GM21381 (cell line): ENCODE measurements at regions not wholly inside any gene's neighbourhood (a gene's known extent, or its start where the extent isn't known, plus 50 kb on each side); places are given as distances from the start of the nearest gene placed in this dataset.
"Not testable (repeated sequence)": the region's sequence is repeated elsewhere in the genome, so short reads cannot be mapped to it uniquely, and the experiment has no call there.

ENCODE experiments used
- ATAC-seq: cut with Tn5 transposase; IDR thresholded peaks from one replicate; pipeline ENCODE4 v1.9.1; 2021; ENCODE audit warnings: mild to moderate bottlenecking, moderate library complexity; ENCODE audit not compliant: unreplicated experiment

DNA sequence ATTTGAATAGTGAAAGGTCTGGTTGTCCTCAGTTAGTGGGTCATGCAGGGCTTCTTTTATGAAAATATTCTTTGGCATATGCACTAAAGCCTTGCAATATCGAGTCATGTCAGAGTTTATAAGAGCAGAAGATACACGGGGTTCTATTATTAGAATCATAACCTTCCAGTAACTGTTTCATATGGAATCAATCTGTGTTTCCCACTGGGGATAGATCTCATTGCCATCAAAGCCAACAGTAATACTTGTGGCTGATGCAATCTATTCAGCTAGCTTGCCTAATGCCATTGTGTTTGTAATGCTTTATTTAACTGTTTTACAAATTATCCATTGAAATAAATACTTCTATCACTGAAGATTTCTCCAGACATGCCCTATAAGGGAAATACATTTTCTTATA is 746.9 kb upstream of the PCDH9 start:
- no peak for ATAC-seq

DNA sequence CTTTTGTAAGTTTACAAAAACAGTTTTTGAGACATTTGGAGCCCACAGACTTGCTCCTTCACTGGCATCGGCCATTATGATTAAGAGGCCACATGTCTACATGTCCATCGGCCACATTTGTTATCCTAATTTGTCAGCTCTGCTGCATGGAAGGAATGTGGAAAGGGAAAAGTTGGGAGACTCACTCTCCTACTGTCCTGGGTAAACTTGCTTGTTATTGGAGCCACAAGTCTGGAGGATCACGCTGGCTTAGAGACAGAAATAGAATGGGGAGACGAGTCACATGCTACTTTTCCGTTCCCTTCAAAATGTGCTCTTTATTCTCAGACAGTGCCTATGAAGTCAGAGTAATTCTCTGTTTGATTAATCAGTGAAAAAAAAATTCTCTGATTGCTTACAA is 741.2 kb upstream of the PCDH9 start:
- no peak for ATAC-seq

- ATAC-seq, result no peak
Measured at GRCh38 chr13:67967031-67967430, 736.9 kb upstream of the PCDH9 start.

- ATAC-seq, result no peak
Measured at GRCh38 chr13:67966065-67966464, 735.9 kb upstream of the PCDH9 start.

DNA sequence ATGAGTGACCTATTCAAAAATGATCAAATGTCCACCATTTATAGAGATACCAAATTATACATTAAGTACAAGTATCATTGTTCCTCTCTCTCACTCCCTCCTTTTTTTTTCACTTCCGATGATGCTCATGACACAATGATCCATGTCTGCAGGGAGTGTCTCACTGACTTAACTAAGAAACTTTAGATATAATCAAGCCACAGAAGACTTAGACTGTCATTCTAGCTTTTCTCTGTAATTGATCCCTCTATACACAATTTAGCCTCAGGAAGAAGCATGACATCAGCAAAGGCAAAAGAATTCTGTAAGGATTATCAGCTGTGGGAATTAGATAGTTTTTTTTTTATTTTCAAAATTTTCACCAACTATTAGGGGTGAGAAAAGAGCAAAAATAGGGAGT is 734.9 kb upstream of the PCDH9 start:
- no peak for ATAC-seq

GRCh38 chr13:67964091-67964490 is 734.0 kb upstream of the PCDH9 start:
- ATAC-seq, result no peak

DNA sequence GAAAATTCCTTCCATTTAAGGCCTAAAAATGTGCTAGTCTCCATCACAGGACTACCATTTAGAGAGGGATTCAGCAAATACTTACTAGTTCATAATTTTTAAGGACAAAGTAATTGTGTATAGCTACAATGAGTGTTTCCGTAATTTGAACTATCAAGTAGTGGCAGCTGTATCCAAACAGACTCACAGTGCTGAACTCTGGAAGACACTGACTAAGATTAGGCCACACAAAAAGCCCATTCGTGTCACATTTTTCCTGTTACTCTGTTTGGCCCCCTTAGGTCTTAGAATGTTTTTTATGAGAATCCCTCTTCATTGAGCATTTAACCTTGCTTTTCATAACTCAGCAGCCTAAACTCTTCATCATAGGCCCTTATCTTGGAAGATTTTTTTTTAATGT is 731.2 kb upstream of the PCDH9 start:
- ATAC-seq, result no peak

GRCh38 chr13:67951431-67951830 is 721.3 kb upstream of the PCDH9 start:
- ATAC-seq, result no peak

DNA sequence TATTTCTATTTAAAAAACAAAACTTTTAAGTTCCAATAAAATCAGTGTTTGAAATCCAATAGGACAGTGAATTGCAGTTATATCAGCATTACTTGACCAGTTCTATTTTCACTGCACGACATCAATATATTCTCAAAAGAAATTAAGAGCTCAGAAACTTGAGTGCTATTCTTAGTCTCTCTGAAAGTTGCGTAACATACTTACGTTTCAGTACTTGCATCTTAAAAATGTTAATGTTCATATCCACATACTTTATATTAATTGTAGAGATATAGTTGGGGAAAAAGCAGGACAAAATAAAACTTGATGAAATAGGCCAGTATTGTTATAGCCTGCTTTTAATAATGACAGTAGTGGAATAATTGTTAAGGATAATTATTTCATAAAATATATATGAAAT is 720.5 kb upstream of the PCDH9 start:
- ATAC-seq, result no peak

- no peak for ATAC-seq
Measured at GRCh38 chr13:67946131-67946530, 716.0 kb upstream of the PCDH9 start.

DNA sequence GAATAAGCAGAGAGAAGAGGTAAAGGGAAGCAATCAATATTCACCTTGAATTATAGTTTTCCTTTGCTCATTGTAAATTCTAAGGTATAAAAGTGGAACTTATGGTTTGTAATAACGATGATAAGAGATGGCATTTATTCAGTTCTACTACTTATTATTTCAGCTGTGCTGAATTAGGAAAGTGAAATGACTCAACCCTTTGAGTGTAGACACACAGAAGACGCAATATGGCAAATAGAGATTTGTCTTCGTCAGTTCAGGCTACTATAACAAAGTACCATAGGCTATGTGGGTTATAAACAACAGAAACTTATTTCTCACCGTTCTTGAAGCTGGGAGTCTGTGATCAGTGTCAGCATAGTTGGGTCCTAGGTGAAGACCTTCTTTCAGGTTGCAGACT is 713.0 kb upstream of the PCDH9 start:
- no peak for ATAC-seq

GRCh38 chr13:67935626-67936025 is 705.5 kb upstream of the PCDH9 start:
- no peak for ATAC-seq

GRCh38 chr13:67934617-67935330 is 704.6 kb upstream of the PCDH9 start:
- no peak for ATAC-seq

GRCh38 chr13:67932991-67933390 is 702.9 kb upstream of the PCDH9 start:
- no peak for ATAC-seq

GRCh38 chr13:67917291-67917987 is 687.3 kb upstream of the PCDH9 start:
- no peak for ATAC-seq

DNA sequence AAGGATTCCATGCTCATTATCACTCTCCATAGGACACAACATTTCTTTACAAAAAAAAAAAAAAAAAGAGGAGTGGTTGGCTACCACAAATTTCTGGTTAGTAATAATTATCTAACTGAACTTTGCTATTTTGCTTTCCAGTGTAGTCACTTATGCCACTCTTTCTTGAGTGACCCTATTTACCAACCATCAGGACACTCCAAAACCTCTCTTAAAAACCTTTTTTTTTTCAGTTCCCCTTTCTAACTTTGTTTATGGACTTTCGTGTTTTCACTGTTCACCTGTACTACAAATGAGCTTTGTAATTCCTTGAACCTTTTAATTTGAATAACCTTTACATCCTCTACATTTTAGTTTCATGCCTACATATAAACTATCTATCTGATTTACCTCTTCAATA is 686.5 kb upstream of the PCDH9 start:
- ATAC-seq, result no peak

DNA sequence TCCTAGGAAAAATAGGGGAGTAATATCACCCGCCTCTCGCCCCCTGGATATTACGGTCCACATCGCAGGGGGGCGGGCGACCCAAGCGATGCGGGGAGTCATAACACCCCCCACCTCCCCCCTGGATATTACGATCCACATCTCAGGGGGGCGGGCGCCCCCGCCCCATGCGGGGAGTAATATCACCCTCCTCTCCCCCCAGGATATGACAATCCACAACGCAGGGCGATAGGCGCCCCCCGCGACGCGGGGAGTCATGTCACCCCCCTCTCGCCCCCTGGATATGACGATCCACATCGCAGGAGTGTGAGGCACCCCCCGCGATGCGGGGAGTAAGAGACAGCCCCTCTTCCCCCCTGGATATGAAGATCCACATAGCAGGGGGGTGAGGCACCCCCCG is 684.4 kb upstream of the PCDH9 start:
- ATAC-seq, result no peak

DNA sequence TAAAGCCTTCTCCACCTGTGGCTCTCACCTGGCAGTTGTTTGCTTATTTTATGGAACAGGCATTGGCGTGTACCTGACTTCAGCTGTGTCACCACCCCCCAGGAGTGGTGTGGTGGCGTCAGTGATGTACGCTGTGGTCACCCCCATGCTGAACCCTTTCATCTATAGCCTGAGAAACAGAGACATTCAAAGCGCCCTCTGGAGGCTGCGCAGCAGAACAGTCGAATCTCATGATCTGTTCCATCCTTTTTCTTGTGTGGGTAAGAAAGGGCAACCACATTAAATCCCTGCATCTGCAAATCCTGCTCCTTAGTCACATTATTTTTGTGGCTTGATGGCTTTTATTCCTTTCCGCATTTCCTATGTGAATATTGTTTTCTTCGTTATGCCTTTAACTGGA is 672.8 kb upstream of the PCDH9 start:
- not testable (repeated sequence) for ATAC-seq

DNA sequence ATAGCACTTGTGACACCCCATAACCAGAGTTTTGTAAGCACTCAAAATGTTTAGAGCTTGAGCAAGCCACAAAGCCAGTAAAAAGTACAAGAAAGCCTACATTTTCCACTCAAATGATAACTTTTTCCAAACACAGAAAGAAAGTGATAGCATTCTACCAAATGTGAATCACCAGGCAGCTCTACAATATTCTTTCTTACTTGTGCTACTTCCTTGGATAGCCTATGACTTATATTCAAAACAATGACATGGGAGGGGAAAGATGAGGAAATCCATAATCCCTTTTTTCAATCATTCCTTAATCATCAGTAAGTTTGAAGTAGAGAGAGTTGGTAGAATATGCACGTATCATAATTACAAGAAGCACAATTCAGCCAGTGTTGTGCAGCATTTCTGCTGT is 650.8 kb upstream of the PCDH9 start:
- ATAC-seq, result no peak

- no peak for ATAC-seq
Measured at GRCh38 chr13:67878376-67878775, 648.2 kb upstream of the PCDH9 start.

DNA sequence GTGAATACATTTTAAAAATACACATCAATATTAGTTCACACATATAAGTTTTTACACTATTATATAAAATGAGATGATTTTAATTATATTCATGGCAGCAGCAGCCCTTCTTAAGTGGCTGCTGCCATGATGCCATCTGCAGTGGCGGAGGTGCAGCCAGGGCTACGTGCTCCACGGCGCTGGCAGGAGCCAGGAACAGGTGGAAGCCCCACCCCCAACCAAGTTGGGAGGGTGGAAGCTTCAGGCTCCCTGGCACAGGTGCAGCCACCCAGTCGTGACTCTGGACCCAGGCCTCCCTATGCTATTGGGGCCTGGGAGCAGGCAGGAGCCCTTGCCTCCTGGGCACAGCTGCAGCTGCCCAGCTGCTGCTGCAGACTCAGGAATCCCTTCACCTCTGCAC is 646.9 kb upstream of the PCDH9 start:
- ATAC-seq, result no peak

- no peak for ATAC-seq
Measured at GRCh38 chr13:67867206-67867605, 637.1 kb upstream of the PCDH9 start.

- no peak for ATAC-seq
Measured at GRCh38 chr13:67860315-67860714, 630.2 kb upstream of the PCDH9 start.
